HAP-1 (cell line): ENCODE measurements at regions not wholly inside any gene's neighbourhood (a gene's known extent, or its start where the extent isn't known, plus 50 kb on each side); places are given as distances from the start of the nearest gene placed in this dataset.

Experiments used
- DNase-seq, 2 experiments: peaks; one replicate each; pipeline ENCODE4 v3.0.0-alpha.2; 2016 to 2020; ENCODE audit warnings: low spot score in 2 of 2
- H3K27me3 ChIP-seq: fragments of 250-450 bp; sonication (Bioruptor Pico); 2 replicates; pipeline ENCODE4 v1.5.1; 2020; ENCODE audit warnings: low read depth, mild to moderate bottlenecking, moderate library complexity
- H3K36me3 ChIP-seq: fragments of 250-450 bp; sonication (Bioruptor Pico); replicated peaks from 2 replicates; pipeline ENCODE4 v1.5.1; 2020; ENCODE audit warnings: mild to moderate bottlenecking
- H3K4me1 ChIP-seq: fragments of 250-450 bp; sonication (Bioruptor Pico); 2 replicates; pipeline ENCODE4 v1.5.1; 2020; ENCODE audit warnings: mild to moderate bottlenecking
- H3K4me3 ChIP-seq: fragments of 250-450 bp; sonication (Bioruptor Pico); 2 replicates; pipeline ENCODE4 v1.5.1; 2020; ENCODE audit warnings: mild to moderate bottlenecking, moderate library complexity
- H3K9me3 ChIP-seq: fragments of 250-450 bp; sonication (Bioruptor Pico); 2 replicates; pipeline ENCODE4 v1.5.1; 2020; ENCODE audit warnings: mild to moderate bottlenecking, moderate library complexity
- in situ Hi-C: fragments of 300-500 bp; cut with MboI; formaldehyde crosslinking; loops from 3 replicates; pipeline ENCODE4 v1.14.3; 2020; ENCODE audit warnings: low sequenced_read_pairs, inconsistent platforms, mixed read lengths

GRCh38 chrX:39859991-39860861, 237.5 kb downstream of the BCOR start:
- peak; percentile 6 to 45 for DNase-seq
- H3K9me3 ChIP-seq: no peaks in the 10 kb centered on the region

GRCh38 chrX:39862963-39863362, 234.8 kb downstream of the BCOR start:
- no peak overlapping the region for H3K4me3 ChIP-seq
- in situ Hi-C loops: no loop called here
- no peaks in the 10 kb centered on the region for H3K36me3 ChIP-seq
- no peaks in the 10 kb centered on the region for H3K9me3 ChIP-seq
- H3K4me1 ChIP-seq: peaks cover 3% of the 10 kb centered on the region; the same call in 1 of the 2 replicates
- no peaks in the 10 kb centered on the region for H3K27me3 ChIP-seq
- DNase-seq: no peak

More at GRCh38 chrX:39859991-39860861, 237.5 kb downstream of the BCOR start:
- in situ Hi-C loops: no loop called here
- Histone ChIP-seq H3K4me1 (peaks cover 3% of the 10 kb centered on the region; the same call in 1 of the 2 replicates), H3K27me3 (no peaks in the 10 kb centered on the region), H3K36me3 (no peaks in the 10 kb centered on the region), H3K4me3 (no peak overlapping the region)

DNA sequence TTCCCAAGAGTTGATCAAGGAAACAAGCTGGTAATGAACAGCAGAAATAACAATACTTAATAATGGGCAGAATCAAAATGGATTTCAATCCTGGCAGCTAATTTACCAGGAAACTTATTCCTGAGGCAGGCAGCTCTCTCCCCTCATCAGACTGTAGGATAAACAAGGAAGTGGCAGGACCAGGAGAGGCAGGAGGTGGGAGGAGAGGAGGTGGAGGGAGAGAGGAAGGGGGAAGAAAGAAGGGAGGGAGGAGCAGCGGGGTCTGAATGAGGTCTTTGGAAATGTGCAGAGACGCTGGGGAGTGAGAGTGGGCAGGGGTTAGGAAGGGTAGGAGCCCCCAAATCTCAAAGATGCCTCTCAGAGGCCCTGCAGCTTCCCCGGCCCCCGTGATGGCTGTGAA, 231.5 kb downstream of the BCOR start:
- no peaks in the 10 kb centered on the region for H3K36me3 ChIP-seq
- no peaks in the 10 kb centered on the region for H3K4me1 ChIP-seq
- in situ Hi-C loops: no loop called here
- H3K9me3 ChIP-seq: no peaks in the 10 kb centered on the region
- no peak overlapping the region for H3K4me3 ChIP-seq
- no peak for DNase-seq
- H3K27me3 ChIP-seq: no peaks in the 10 kb centered on the region

GRCh38 chrX:39869846-39870601, 227.7 kb downstream of the BCOR start:
- Histone ChIP-seq H3K4me1 (no peaks in the 10 kb centered on the region), H3K9me3 (no peaks in the 10 kb centered on the region), H3K27me3 (no peaks in the 10 kb centered on the region), H3K36me3 (no peaks in the 10 kb centered on the region), H3K4me3 (no peak overlapping the region)
- in situ Hi-C loops: no loop called here
- no peak for DNase-seq

- H3K9me3 ChIP-seq: no peaks in the 10 kb centered on the region
- no peaks in the 10 kb centered on the region for H3K4me1 ChIP-seq
- no peak overlapping the region for H3K4me3 ChIP-seq
- H3K36me3 ChIP-seq: no peaks in the 10 kb centered on the region
- no peak for DNase-seq
- no peaks in the 10 kb centered on the region for H3K27me3 ChIP-seq
- in situ Hi-C loops: no loop called here
These were observed 226.1 kb downstream of the BCOR start for GRCh38 chrX:39871648-39872047.

DNA sequence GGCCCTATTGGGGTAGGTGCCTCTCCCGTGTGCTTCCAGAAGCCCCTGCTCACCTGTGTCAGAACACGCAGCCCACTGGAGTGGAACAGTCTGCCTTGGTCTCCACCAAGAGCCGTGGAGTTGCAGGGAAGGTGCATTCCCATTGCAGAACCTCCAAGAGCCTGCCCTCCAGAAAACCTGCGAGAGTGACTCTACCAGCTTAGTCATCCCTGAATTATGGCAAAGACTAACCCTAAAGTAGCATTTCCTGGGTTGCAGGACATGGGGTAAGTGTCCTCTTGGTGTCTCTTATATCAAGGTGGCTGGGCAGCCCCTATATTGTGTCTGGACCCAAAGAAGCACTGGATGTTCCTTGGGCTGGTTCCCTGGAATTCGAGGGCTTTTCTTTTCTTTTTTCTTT, 224.6 kb downstream of the BCOR start:
- in situ Hi-C loops: no loop called here
- no peak overlapping the region for H3K4me3 ChIP-seq
- no peaks in the 10 kb centered on the region for H3K4me1 ChIP-seq
- H3K36me3 ChIP-seq: no peaks in the 10 kb centered on the region
- no peaks in the 10 kb centered on the region for H3K9me3 ChIP-seq
- DNase-seq: no peak
- no peaks in the 10 kb centered on the region for H3K27me3 ChIP-seq

DNA sequence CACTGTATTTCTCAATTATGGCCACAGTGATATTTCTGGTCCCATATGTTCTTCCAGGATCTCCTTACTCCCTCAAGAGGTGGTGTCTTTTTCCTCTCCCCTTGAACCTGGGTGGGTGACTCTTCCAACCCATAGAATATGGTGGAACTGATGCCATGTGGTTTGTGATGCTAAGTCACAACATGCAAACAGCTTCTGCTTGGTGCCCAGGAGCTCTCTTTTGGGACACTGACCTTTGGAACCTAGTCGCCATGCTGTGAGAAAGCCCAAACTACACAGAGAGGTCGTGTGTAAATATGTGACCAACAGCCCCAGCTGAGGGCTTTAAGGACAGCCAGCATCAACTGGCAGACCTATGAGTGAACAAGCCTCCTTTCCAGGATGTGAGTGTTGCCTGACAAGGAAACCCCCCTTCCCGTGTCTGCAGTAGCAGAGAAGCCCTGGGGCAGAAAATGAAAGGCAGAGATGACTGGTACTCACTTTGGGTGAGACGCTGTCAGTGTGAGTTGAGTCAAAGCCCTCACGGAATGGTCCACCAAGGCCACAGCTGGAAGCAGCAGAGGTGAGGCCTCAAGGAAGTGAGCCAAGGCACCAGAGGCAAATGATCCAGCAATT, 223.4 kb downstream of the BCOR start:
- DNase-seq: no peak
- H3K4me3 ChIP-seq: no peak overlapping the region
- in situ Hi-C loops: no loop called here
- no peaks in the 10 kb centered on the region for H3K27me3 ChIP-seq
- no peaks in the 10 kb centered on the region for H3K9me3 ChIP-seq
- H3K36me3 ChIP-seq: no peaks in the 10 kb centered on the region
- no peaks in the 10 kb centered on the region for H3K4me1 ChIP-seq

DNA sequence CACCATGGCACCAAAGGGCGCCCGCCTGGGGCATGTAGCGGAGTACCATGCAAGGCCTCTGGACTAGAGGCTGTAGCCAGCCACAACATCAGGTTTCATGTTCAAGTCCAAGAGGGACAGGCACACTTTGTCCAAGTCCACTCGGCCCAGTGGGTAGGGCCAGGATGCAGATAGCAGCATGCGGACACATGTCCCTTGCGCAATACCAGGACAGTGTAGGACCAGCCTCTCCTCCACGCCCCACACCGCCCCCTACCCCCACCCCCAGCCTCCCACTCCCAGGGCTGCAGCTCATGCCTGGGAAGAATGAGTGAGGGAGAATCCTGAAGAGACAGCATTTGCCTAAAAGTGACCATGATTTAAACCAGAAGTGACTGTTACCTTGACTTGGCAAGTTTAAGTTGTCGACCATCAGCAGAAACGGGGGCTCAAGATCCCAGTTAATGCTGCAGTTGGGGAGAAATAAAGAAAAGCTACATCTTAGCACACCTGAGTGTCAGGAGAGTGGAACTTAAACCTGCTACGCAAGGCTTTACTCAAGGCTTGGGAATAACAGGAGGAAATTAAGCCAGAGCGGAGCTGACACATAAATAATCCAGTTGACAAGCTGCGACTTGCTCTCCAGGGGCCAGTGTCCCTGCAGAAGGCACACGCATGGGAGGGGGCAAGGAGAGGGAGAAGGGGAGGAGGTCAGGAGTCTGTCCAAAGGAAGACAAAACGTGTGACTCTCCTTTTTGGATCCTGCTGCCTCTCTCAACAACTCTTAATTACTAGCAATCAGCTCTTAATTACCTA, 221.7 kb downstream of the BCOR start:
- no peak for DNase-seq
- H3K4me3 ChIP-seq: no peak overlapping the region
- H3K36me3 ChIP-seq: no peaks in the 10 kb centered on the region
- in situ Hi-C loops: no loop called here
- no peaks in the 10 kb centered on the region for H3K9me3 ChIP-seq
- H3K4me1 ChIP-seq: no peaks in the 10 kb centered on the region
- no peaks in the 10 kb centered on the region for H3K27me3 ChIP-seq

DNA sequence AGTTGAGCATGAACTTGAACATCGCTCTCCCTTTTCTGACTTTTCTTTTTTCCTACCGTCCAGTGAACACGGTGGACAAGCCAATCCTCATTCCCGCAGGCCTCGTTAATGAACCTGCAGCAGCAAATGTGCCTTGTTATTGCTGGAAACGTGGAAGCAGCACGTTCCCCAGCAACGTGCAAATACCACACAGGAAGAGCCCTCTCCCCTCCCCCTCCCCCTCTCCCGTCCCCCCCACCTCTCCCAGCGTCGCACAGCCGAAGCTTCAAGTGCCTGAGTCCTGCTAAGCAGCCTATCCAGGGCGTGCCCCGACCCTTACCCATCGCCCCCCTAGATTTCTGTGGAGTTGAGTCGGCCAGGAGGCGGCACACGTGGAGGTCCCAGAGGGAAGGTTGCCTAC, 219.9 kb downstream of the BCOR start:
- Histone ChIP-seq H3K36me3 (no peaks in the 10 kb centered on the region), H3K27me3 (no peaks in the 10 kb centered on the region), H3K9me3 (no peaks in the 10 kb centered on the region), H3K4me1 (no peaks in the 10 kb centered on the region), H3K4me3 (no peak overlapping the region)
- in situ Hi-C loops: no loop called here
- no peak for DNase-seq

DNA sequence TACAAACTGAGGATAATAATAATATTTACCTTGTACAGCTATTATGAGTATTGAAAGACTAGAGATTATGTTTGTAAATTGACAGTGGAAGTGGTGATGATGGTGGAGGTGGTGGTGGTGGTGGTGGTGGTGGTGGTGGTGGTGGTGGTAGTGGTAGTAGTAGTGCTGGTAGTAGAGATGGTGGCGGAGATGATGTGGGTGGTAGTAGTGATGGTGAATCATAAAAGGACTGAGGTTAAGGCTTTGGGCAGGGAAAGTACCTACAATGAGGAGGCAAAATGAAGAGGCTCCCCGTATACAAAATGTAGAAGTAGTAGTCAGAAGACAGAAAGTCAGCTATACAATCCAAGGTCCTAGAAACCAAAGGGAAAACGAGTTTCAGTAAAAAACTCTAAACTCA, 214.1 kb downstream of the BCOR start:
- no peaks in the 10 kb centered on the region for H3K9me3 ChIP-seq
- no peak for DNase-seq
- H3K27me3 ChIP-seq: no peaks in the 10 kb centered on the region
- H3K36me3 ChIP-seq: no peaks in the 10 kb centered on the region
- no peaks in the 10 kb centered on the region for H3K4me1 ChIP-seq
- in situ Hi-C loops: no loop called here
- no peak overlapping the region for H3K4me3 ChIP-seq

DNA sequence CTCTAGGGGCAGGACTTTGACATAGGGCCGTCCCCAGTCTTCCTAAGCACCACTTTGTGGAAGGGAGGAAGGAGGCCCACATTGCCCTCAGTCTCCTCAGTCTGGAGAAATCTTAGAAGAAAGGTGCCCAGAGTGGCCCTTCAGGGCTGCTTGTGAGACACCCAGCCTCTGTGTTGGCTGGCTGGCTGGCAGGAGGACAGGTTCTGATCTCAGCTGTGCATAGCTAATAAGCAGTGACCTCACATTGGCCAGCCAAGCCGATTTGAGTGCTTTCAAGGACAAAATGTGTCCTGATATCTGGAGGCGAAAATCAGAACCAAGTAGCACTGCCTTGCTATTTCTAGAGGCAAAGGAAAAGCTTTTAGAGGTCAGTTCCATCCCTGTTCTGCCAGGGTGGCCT, 211.5 kb downstream of the BCOR start:
- in situ Hi-C loops: no loop called here
- H3K36me3 ChIP-seq: no peaks in the 10 kb centered on the region
- no peaks in the 10 kb centered on the region for H3K4me1 ChIP-seq
- H3K27me3 ChIP-seq: no peaks in the 10 kb centered on the region
- no peak for DNase-seq
- H3K4me3 ChIP-seq: no peak overlapping the region
- H3K9me3 ChIP-seq: no peaks in the 10 kb centered on the region

GRCh38 chrX:39888730-39889129, 209.0 kb downstream of the BCOR start:
- no peaks in the 10 kb centered on the region for H3K36me3 ChIP-seq
- H3K9me3 ChIP-seq: no peaks in the 10 kb centered on the region
- no peaks in the 10 kb centered on the region for H3K4me1 ChIP-seq
- no peaks in the 10 kb centered on the region for H3K27me3 ChIP-seq
- in situ Hi-C loops: no loop called here
- no peak for DNase-seq
- H3K4me3 ChIP-seq: no peak overlapping the region

- no peak for DNase-seq
- no peaks in the 10 kb centered on the region for H3K36me3 ChIP-seq
- H3K4me1 ChIP-seq: no peaks in the 10 kb centered on the region
- no peaks in the 10 kb centered on the region for H3K27me3 ChIP-seq
- H3K4me3 ChIP-seq: no peak overlapping the region
- no peaks in the 10 kb centered on the region for H3K9me3 ChIP-seq
- in situ Hi-C loops: no loop called here
These were observed 208.1 kb downstream of the BCOR start for GRCh38 chrX:39889704-39890103.
